C4-2B (cell line): ENCODE measurements at regions not wholly inside any gene's neighbourhood (a gene's known extent, or its start where the extent isn't known, plus 50 kb on each side); places are given as distances from the start of the nearest gene placed in this dataset.

ENCODE experiments used
- ZFX ChIP-seq: fragments of 450-650 bp; IDR thresholded peaks from 2 replicates; pipeline ENCODE4 v1.6.1; 2017
- TF ChIP-seq, protein P1 (sequence below): fragments of 450-650 bp; conservative IDR thresholded peaks from 2 replicates; pipeline ENCODE4 v1.5.1; 2017; ENCODE audit warnings: mild to moderate bottlenecking

DNA sequence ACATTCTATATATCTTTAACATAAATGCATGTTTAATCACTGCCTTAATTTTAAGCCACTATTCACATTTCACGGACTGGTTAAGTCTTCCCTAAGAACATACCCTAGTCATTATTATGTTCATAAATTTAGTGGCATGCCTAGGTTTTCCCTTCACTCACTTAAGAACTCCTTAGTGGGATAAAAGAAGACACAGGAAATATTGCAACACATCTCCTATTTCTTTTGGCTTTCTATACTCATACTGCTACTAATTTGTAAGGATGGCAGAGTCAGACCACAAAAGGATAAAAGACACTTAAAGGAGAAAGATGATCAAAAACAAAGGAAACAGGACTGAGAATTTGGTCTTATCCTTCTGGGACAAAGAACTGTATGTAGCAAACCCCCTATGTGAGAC lies 951.4 kb downstream of the SORCS3 start:
- TF ChIP-seq, protein P1, sequence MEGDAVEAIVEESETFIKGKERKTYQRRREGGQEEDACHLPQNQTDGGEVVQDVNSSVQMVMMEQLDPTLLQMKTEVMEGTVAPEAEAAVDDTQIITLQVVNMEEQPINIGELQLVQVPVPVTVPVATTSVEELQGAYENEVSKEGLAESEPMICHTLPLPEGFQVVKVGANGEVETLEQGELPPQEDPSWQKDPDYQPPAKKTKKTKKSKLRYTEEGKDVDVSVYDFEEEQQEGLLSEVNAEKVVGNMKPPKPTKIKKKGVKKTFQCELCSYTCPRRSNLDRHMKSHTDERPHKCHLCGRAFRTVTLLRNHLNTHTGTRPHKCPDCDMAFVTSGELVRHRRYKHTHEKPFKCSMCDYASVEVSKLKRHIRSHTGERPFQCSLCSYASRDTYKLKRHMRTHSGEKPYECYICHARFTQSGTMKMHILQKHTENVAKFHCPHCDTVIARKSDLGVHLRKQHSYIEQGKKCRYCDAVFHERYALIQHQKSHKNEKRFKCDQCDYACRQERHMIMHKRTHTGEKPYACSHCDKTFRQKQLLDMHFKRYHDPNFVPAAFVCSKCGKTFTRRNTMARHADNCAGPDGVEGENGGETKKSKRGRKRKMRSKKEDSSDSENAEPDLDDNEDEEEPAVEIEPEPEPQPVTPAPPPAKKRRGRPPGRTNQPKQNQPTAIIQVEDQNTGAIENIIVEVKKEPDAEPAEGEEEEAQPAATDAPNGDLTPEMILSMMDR = no peak
- no peak for TF ChIP-seq ZFX
